ENCODE measurements at regions not wholly inside any gene's neighbourhood (a gene's known extent, or its start where the extent isn't known, plus 50 kb on each side); places are given as distances from the start of the nearest gene placed in this dataset.

DNA sequence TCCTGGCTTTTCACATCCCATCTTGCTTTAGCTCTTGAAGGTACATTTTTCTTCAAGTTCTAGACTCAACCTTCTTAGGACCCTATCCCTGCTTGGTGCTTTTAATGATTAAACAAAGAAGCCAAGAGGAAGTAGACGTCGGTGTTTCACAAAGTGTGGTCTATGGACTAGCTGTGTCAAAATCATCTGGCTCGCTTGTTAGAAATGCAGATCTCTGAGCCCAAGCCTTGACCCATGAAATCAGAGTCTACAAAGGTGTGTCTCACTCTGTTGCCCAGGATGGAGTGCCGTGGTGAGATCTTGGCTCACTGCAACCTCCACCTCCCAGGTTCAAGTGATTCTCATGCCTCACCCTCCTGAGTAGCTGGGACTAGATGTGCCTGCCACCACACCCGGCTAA lies 295.5 kb upstream of the KAZN start:
- Mint-ChIP-seq H3K4me3 (no peak overlapping the region), H3K27me3 (ENCODE audit: low read depth) (peaks cover 7% of the 10 kb centered on the region), H3K9me3 (no peaks in the 10 kb centered on the region), H3K4me1 (ENCODE audit: low read depth) (no peaks in the 10 kb centered on the region), H3K36me3 (ENCODE audit: low read depth) (no peaks in the 10 kb centered on the region), H3K27ac (no peak overlapping the region)
- intact Hi-C loops (cut with micrococcal nuclease) = no loop called here
- CTCF ChIA-PET = interaction anchor here (0.6 kb wide), 1 partner anchor 144 kb away, joined by 3 read pairs; no protein-coding TSS in a partner anchor
- DNase-seq = no peak

DNA sequence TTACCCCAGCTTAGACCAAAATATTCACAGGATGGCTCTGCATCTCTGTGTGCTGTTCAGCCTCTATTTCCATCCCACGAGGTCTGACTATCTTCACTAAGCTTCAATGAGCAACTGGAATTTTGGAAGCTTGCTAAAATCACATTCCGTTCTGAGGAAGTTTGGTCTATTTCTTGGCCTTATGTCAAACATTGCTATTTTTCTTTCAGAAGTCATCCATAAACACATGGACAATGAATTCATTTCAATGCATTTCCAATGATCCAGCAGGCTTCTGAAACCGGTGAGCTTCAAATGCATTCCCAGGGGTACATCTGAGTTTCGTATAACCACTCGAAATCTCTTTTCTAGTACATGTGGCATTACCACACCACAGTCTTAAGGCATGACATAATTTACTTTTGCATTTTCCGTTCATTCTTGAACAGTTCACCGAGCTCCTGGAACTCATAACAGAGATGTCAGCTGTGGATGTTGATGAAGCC lies 294.1 kb upstream of the KAZN start:
- no peak overlapping the region for H3K4me3 Mint-ChIP-seq
- H3K36me3 Mint-ChIP-seq (ENCODE audit: low read depth) = no peaks in the 10 kb centered on the region
- DNase-seq = no peak
- H3K27ac Mint-ChIP-seq = no peak overlapping the region
- H3K9me3 Mint-ChIP-seq = no peaks in the 10 kb centered on the region
- no peaks in the 10 kb centered on the region for H3K4me1 Mint-ChIP-seq (ENCODE audit: low read depth)
- intact Hi-C loops (cut with micrococcal nuclease) = no loop called here
- peaks cover 7% of the 10 kb centered on the region for H3K27me3 Mint-ChIP-seq (ENCODE audit: low read depth)
- CTCF ChIA-PET = no interaction called here

DNA sequence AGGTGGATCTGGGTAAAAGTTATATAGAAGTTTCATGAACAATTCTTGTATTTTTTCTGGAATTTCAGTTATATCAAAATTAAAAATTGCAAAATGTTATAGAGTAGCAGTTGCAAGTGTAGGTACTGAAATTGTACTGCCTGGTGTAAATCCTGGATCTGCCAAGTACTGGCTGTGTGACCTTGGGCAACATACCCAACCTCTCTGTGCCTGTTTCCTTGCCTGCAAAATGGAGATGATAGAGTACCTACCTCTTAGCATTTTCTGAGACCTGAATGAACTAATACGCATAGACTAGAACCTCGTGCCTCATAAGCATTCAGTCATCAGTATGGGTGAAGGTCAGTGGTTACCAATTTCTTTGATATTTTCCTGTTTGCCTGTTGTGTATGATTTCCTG lies 290.0 kb upstream of the KAZN start:
- no peak for DNase-seq
- intact Hi-C loops (cut with micrococcal nuclease) = no loop called here
- Mint-ChIP-seq H3K4me1 (ENCODE audit: low read depth) (no peaks in the 10 kb centered on the region), H3K27ac (no peak overlapping the region), H3K9me3 (peaks cover 3% of the 10 kb centered on the region), H3K4me3 (no peak overlapping the region), H3K27me3 (ENCODE audit: low read depth) (peaks cover 3% of the 10 kb centered on the region), H3K36me3 (ENCODE audit: low read depth) (no peaks in the 10 kb centered on the region)
- CTCF ChIA-PET = no interaction called here

DNA sequence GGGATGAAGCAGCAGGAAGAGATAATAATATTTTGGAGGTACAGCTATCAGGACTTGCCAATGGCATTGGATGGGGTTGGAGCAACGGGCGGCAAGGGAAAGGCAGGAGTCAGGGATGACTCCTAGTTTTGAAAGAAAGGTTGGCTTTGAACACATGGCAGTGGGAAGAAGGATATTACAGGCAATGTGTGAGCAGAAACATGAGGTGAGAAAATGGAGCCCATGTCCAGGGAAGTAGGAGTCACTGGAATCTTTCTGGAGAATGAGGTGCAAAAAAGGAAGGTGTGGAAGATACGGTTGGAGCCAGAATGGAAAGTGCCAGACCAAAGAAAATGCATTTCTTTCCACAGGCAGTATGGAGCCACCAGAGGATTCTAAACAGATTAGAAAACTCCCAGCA lies 288.5 kb upstream of the KAZN start:
- Mint-ChIP-seq H3K27me3 (ENCODE audit: low read depth) (peaks cover 3% of the 10 kb centered on the region), H3K36me3 (ENCODE audit: low read depth) (no peaks in the 10 kb centered on the region), H3K4me3 (no peak overlapping the region), H3K9me3 (peaks cover 3% of the 10 kb centered on the region), H3K27ac (no peak overlapping the region), H3K4me1 (ENCODE audit: low read depth) (no peaks in the 10 kb centered on the region)
- intact Hi-C loops (cut with micrococcal nuclease) = no loop called here
- DNase-seq = no peak
- CTCF ChIA-PET = no interaction called here

DNA sequence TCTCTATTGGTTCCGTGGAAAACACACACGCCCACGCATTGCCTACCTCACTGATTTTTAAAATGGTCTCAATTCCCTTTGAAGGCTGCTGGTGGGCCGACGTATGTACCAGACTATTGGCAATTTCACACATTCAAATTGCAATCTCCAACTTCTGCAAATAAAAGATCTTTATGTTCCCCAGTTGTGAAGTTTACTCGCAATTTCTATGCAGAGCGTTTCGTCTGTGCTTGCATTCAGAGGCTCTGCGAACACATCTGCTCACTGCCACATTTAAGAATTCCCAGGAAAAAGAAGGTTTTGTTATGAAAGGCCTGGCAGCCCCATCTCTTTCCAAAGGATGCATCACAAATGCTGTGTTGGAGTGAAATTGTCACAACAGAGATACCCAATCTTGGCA lies 288.0 kb upstream of the KAZN start:
- Mint-ChIP-seq H3K4me3 (no peak overlapping the region), H3K27me3 (ENCODE audit: low read depth) (peaks cover 3% of the 10 kb centered on the region), H3K27ac (no peak overlapping the region), H3K36me3 (ENCODE audit: low read depth) (no peaks in the 10 kb centered on the region), H3K9me3 (peaks cover 3% of the 10 kb centered on the region), H3K4me1 (ENCODE audit: low read depth) (no peaks in the 10 kb centered on the region)
- CTCF ChIA-PET = no interaction called here
- intact Hi-C loops (cut with micrococcal nuclease) = no loop called here
- DNase-seq = no peak

DNA sequence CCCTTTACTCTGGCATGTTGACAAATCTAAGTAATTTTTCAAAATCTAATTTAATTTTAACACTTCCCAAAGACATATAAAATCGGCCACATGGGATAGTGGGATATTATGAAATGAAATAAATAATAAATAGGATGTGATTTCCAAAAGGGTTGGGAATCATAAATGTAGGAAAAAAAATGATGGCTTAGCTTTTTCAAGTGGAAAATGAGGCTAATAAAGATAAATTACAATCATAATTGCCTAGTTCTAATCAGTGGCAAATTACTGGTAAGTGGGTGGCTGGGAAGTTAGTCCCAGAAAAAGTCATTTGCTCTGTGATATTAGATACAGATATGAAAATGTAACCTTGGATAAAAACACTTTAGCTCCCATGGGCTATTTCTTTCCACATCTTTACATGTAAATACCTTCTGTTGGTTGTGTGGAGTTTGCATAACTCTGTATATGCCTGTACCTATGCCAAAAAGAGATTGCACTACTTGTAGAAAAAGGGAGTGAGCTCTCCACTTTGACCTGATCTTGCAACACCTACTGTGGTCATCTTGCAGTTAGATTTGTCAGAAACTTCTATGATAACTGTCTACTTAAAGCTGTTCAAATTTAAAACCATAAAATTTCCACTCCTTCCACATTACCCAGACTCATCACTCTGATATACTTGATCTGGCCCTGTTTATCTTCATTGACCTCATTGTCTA lies 284.6 kb upstream of the KAZN start:
- Mint-ChIP-seq H3K27ac (no peak overlapping the region), H3K4me3 (no peak overlapping the region), H3K36me3 (ENCODE audit: low read depth) (no peaks in the 10 kb centered on the region), H3K4me1 (ENCODE audit: low read depth) (no peaks in the 10 kb centered on the region), H3K9me3 (peaks cover 3% of the 10 kb centered on the region), H3K27me3 (ENCODE audit: low read depth) (no peaks in the 10 kb centered on the region)
- intact Hi-C loops (cut with micrococcal nuclease) = no loop called here
- DNase-seq = no peak
- CTCF ChIA-PET = no interaction called here

DNA sequence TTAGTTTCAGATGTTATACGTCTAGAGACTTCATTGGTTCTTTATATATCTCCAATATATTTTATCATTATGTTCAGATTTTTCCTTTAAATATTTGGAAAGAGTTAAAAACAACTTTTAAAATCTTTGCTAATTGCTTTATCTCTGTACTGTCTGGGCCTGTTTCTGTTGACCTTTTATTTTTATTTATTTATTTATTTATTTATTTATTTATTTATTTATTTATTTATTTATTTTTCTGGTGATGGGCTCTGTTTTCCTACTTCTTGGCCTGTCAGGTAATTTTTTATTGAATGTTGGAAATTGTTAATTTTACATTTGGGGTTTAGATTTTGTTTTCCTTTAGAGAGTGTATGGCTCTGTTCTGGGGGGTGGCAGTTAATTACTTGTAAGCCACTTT lies 279.7 kb upstream of the KAZN start:
- Mint-ChIP-seq H3K36me3 (ENCODE audit: low read depth) (no peaks in the 10 kb centered on the region), H3K27ac (no peak overlapping the region), H3K4me3 (no peak overlapping the region), H3K4me1 (ENCODE audit: low read depth) (peaks cover 8% of the 10 kb centered on the region), H3K9me3 (peaks cover 6% of the 10 kb centered on the region), H3K27me3 (ENCODE audit: low read depth) (peaks cover 4% of the 10 kb centered on the region)
- no peak for DNase-seq
- intact Hi-C loops (cut with micrococcal nuclease) = no loop called here
- CTCF ChIA-PET = no interaction called here

DNA sequence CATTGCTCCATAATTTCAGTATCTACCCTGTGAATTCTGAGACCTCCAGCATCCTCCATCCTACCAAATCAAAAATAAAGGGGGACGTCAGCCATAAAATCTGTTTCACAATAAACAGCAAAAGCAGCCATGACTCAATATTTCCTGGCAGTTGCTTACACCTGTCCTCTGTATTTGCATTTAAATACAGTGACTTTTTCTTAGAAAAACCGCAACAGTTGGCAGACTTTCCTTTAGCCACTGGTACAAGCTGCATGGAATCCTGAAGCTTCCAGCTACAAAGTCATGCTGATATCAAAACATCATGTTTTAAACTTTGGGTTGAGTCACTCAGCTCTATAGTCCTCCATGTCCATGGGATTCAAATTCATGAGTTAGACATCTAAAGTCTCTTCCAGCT lies 278.0 kb upstream of the KAZN start:
- Mint-ChIP-seq H3K4me1 (ENCODE audit: low read depth) (peaks cover 8% of the 10 kb centered on the region), H3K36me3 (ENCODE audit: low read depth) (no peaks in the 10 kb centered on the region), H3K4me3 (no peak overlapping the region), H3K9me3 (peaks cover 6% of the 10 kb centered on the region), H3K27me3 (ENCODE audit: low read depth) (peaks cover 6% of the 10 kb centered on the region), H3K27ac (peak overlapping the region; percentile 51)
- DNase-seq = peak; percentile 8
- CTCF ChIA-PET = no interaction called here
- intact Hi-C loops (cut with micrococcal nuclease) = no loop called here

DNA sequence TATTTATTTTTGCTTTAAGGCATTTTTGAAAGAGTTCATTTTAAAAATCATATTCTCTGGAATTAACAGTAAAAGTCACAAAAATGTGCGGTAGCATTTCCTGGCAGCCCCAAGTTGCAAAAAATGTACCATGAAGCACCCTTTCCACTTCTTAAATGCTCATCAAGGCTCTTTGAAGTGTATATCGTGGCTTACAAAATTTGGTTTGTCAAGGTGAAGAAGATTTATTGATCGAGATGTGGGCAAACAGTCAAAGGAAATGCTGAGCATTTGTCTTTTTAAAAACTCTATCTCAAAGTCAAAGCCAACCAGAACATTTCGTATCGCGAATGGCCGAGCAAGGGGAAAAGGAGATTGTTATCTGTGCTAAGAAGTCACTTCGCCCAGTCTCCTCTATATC lies 277.5 kb upstream of the KAZN start:
- H3K9me3 Mint-ChIP-seq = peaks cover 6% of the 10 kb centered on the region
- no peak overlapping the region for H3K27ac Mint-ChIP-seq
- no peaks in the 10 kb centered on the region for H3K36me3 Mint-ChIP-seq (ENCODE audit: low read depth)
- intact Hi-C loops (cut with micrococcal nuclease) = no loop called here
- H3K4me1 Mint-ChIP-seq (ENCODE audit: low read depth) = peaks cover 8% of the 10 kb centered on the region
- no peak overlapping the region for H3K4me3 Mint-ChIP-seq
- H3K27me3 Mint-ChIP-seq (ENCODE audit: low read depth) = peaks cover 6% of the 10 kb centered on the region
- DNase-seq = no peak
- CTCF ChIA-PET = no interaction called here

DNA sequence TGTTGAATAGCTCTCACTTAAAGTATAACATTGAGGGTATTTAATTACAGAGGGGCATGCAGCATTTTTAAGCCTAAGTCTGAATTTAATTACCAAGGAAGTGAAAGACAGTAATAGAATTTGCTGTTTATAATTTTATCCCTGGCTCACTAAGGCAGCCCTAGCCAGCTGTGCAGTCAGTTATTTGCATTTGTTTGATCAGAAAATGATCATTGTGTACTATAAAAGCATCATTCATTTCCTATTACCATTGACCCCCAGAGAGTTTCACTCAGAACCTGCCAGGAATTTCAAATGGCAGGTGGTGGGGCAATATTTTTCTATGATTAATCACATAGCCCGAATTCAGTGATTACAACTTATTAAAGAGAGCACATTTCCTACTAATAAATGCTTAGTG lies 277.1 kb upstream of the KAZN start:
- CTCF ChIA-PET = no interaction called here
- H3K27ac Mint-ChIP-seq = no peak overlapping the region
- peaks cover 6% of the 10 kb centered on the region for H3K9me3 Mint-ChIP-seq
- DNase-seq = no peak
- no peaks in the 10 kb centered on the region for H3K36me3 Mint-ChIP-seq (ENCODE audit: low read depth)
- peaks cover 8% of the 10 kb centered on the region for H3K27me3 Mint-ChIP-seq (ENCODE audit: low read depth)
- H3K4me1 Mint-ChIP-seq (ENCODE audit: low read depth) = peaks cover 8% of the 10 kb centered on the region
- intact Hi-C loops (cut with micrococcal nuclease) = no loop called here
- no peak overlapping the region for H3K4me3 Mint-ChIP-seq

DNA sequence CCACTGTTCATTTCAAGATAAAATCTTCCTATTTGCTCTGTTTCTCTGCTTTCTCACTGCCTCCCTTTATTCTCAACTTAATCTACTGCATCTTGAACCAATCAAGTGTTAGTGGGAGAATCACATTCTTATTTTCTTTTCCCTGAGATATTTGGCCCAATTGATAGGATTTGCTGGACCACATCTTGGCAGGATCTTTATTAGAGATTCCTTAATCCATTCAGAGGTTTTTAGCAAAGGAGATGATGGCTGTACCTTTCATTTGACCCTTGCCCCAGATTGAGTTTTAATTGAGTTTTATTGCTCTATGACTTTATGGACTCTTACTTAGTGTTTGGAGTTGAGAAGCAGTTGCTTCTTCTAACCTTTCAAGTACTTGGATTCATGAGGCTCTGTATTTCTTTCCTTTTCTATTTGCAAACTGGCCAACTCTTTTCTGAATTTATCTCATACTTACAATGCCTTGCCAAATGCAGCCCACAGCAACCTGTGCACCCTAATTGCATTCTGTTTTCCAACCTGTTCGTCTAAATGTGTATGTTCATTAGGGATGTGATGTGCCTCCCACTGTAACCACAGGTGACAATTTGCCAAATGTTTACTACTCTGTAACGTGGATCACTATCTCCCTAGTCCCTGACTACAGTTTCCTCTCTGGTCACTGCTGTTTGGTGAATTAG lies 274.8 kb upstream of the KAZN start:
- peaks cover 6% of the 10 kb centered on the region for H3K9me3 Mint-ChIP-seq
- peaks cover 9% of the 10 kb centered on the region for H3K4me1 Mint-ChIP-seq (ENCODE audit: low read depth)
- CTCF ChIA-PET = no interaction called here
- peaks cover 12% of the 10 kb centered on the region for H3K27me3 Mint-ChIP-seq (ENCODE audit: low read depth)
- no peaks in the 10 kb centered on the region for H3K36me3 Mint-ChIP-seq (ENCODE audit: low read depth)
- H3K4me3 Mint-ChIP-seq = no peak overlapping the region
- DNase-seq = no peak
- intact Hi-C loops (cut with micrococcal nuclease) = no loop called here
- H3K27ac Mint-ChIP-seq = no peak overlapping the region

DNA sequence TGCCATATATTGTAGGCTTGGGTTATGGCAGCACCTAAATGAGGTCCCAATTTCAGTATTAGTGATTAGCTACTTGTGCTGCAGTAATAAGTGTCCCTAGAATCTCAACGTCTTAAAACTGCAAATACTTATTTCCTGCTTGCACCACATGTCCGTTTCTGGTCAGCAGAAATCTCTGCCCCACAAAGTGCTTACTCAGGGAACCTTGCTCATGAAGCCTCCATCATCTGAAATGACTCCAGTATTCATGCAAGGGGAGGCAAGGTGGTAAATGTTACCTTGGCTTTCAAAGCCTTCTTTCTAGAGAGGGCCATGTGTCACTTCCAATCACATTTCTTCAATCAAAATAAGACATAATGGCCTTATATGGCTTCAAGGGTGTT lies 274.2 kb upstream of the KAZN start:
- H3K27me3 Mint-ChIP-seq (ENCODE audit: low read depth) = peaks cover 12% of the 10 kb centered on the region
- no peaks in the 10 kb centered on the region for H3K36me3 Mint-ChIP-seq (ENCODE audit: low read depth)
- peaks cover 9% of the 10 kb centered on the region for H3K4me1 Mint-ChIP-seq (ENCODE audit: low read depth)
- intact Hi-C loops (cut with micrococcal nuclease) = no loop called here
- H3K4me3 Mint-ChIP-seq = no peak overlapping the region
- CTCF ChIA-PET = no interaction called here
- H3K27ac Mint-ChIP-seq = no peak overlapping the region
- no peak for DNase-seq
- peaks cover 6% of the 10 kb centered on the region for H3K9me3 Mint-ChIP-seq

DNA sequence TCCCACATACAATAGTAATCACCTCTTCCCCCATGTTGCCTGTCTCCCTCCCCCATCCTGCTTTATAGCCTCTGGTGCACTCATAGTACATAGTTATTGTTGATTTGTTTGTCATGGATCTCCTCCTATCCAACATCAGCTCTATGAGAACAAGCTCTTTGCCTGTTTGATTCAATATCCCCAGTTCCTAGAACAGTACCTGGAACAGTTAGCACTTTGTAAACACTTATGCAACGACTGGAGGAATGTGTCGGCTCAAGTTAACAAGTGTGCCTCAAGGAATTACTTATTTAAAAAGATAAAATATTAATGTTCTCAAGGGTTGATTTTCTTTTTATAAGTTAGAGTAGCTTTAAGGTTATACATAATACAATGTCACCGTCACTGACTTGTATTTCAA lies 271.6 kb upstream of the KAZN start:
- Mint-ChIP-seq H3K27me3 (ENCODE audit: low read depth) (peaks cover 9% of the 10 kb centered on the region), H3K36me3 (ENCODE audit: low read depth) (no peaks in the 10 kb centered on the region), H3K4me3 (no peak overlapping the region), H3K27ac (no peak overlapping the region), H3K9me3 (peaks cover 13% of the 10 kb centered on the region), H3K4me1 (ENCODE audit: low read depth) (peaks cover 1% of the 10 kb centered on the region)
- intact Hi-C loops (cut with micrococcal nuclease) = no loop called here
- DNase-seq = no peak
- CTCF ChIA-PET = no interaction called here

All from activated naive CD4-positive, alpha-beta T cell treated with anti-CD3 and anti-CD28 coated beads for 36 hours (primary cell).